ENCODE measurements at regions not wholly inside any gene's neighbourhood (a gene's known extent, or its start where the extent isn't known, plus 50 kb on each side); places are given as distances from the start of the nearest gene placed in this dataset.

- TF ChIP-seq CTCF (IDR thresholded peaks at IDR 0.05 in 4 of 5, conservative IDR thresholded peaks at IDR 0.05 in 1 of 5) = no peak
- no peak for TF ChIP-seq POLR2A (IDR thresholded peaks at IDR 0.05)
- Histone ChIP-seq H3K4me1 (no peaks in the 10 kb centered on the region), H3K36me3 (no peaks in the 10 kb centered on the region), H3K27me3 (no peaks in the 10 kb centered on the region), H3K9me3 (no peaks in the 10 kb centered on the region), H3K27ac (no peak overlapping the region), H3K4me3 (no peak overlapping the region)
- intact Hi-C loops (cut with DNase I; ENCODE audit: low total_unique reads) = loop anchor here (10.0 kb wide), 1 partner anchor 452 kb away; no protein-coding TSS in a partner anchor
- ATAC-seq (no peak), DNase-seq (no peak)
- in situ Hi-C loops (cut with MboI; ENCODE audit: low sequenced_read_pairs in 4 of 4) = no loop called here
Measured at GRCh38 chr2:120482334-120482733, 136.4 kb downstream of the INHBB start.

GRCh38 chr2:120483355-120483754 lies 137.4 kb downstream of the INHBB start:
- TF ChIP-seq POLR2A (IDR thresholded peaks at IDR 0.05) (no peak), CTCF (IDR thresholded peaks at IDR 0.05 in 4 of 5, conservative IDR thresholded peaks at IDR 0.05 in 1 of 5) (no peak)
- intact Hi-C loops (cut with DNase I; ENCODE audit: low total_unique reads) = loop anchor here (10.0 kb wide), 1 partner anchor 451 kb away; no protein-coding TSS in a partner anchor

GRCh38 chr2:120485096-120485495 lies 139.2 kb downstream of the INHBB start:
- no peaks in the 10 kb centered on the region for H3K4me1 ChIP-seq
- no peak overlapping the region for H3K4me3 ChIP-seq
- H3K36me3 ChIP-seq = no peaks in the 10 kb centered on the region
- H3K27me3 ChIP-seq = no peaks in the 10 kb centered on the region
- no peak for ATAC-seq
- in situ Hi-C loops (cut with MboI; ENCODE audit: low sequenced_read_pairs in 4 of 4) = no loop called here
- intact Hi-C loops (cut with DNase I; ENCODE audit: low total_unique reads) = loop anchor here (10.0 kb wide), 1 partner anchor 450 kb away; no protein-coding TSS in a partner anchor
- no peak for DNase-seq
- no peak overlapping the region for H3K27ac ChIP-seq
- TF ChIP-seq CTCF (IDR thresholded peaks at IDR 0.05 in 4 of 5, conservative IDR thresholded peaks at IDR 0.05 in 1 of 5) = no peak
- no peak for TF ChIP-seq POLR2A (IDR thresholded peaks at IDR 0.05)
- H3K9me3 ChIP-seq = no peaks in the 10 kb centered on the region

More at GRCh38 chr2:120483355-120483754, 137.4 kb downstream of the INHBB start:
- ATAC-seq (no peak), DNase-seq (no peak)
- Histone ChIP-seq H3K27me3 (no peaks in the 10 kb centered on the region), H3K9me3 (no peaks in the 10 kb centered on the region), H3K4me1 (no peaks in the 10 kb centered on the region), H3K4me3 (no peak overlapping the region), H3K36me3 (no peaks in the 10 kb centered on the region), H3K27ac (no peak overlapping the region)
- in situ Hi-C loops (cut with MboI; ENCODE audit: low sequenced_read_pairs in 4 of 4) = no loop called here

GRCh38 chr2:120486441-120486840 lies 140.5 kb downstream of the INHBB start:
- no peaks in the 10 kb centered on the region for H3K9me3 ChIP-seq
- intact Hi-C loops (cut with DNase I; ENCODE audit: low total_unique reads) (loop anchor here (10.0 kb wide), 1 partner anchor 448 kb away; no protein-coding TSS in a partner anchor), in situ Hi-C loops (cut with MboI; ENCODE audit: low sequenced_read_pairs in 4 of 4) (no loop called here)
- ATAC-seq = peak in 1 of 2 donors; percentile 12
- DNase-seq = no peak
- peak overlapping the region in 2 of 4 donors; percentile 57 to 61 for H3K27ac ChIP-seq
- H3K4me3 ChIP-seq = no peak overlapping the region
- no peaks in the 10 kb centered on the region for H3K36me3 ChIP-seq
- no peaks in the 10 kb centered on the region for H3K4me1 ChIP-seq
- TF ChIP-seq CTCF (IDR thresholded peaks at IDR 0.05 in 4 of 5, conservative IDR thresholded peaks at IDR 0.05 in 1 of 5) = no peak
- TF ChIP-seq POLR2A (IDR thresholded peaks at IDR 0.05) = no peak
- H3K27me3 ChIP-seq = no peaks in the 10 kb centered on the region

- H3K36me3 ChIP-seq = no peaks in the 10 kb centered on the region
- peak overlapping the region in 2 of 4 donors; percentile 57 to 61 for H3K27ac ChIP-seq
- no peaks in the 10 kb centered on the region for H3K4me1 ChIP-seq
- H3K9me3 ChIP-seq = no peaks in the 10 kb centered on the region
- peak; percentile 88 to 92 for ATAC-seq
- H3K4me3 ChIP-seq = no peak overlapping the region
- in situ Hi-C loops (cut with MboI; ENCODE audit: low sequenced_read_pairs in 4 of 4) = no loop called here
- no peaks in the 10 kb centered on the region for H3K27me3 ChIP-seq
- DNase-seq = peak; percentile 62 to 81
- no peak for TF ChIP-seq CTCF (IDR thresholded peaks at IDR 0.05 in 4 of 5, conservative IDR thresholded peaks at IDR 0.05 in 1 of 5)
- TF ChIP-seq POLR2A (IDR thresholded peaks at IDR 0.05) = no peak
- intact Hi-C loops (cut with DNase I; ENCODE audit: low total_unique reads) = loop anchor here (10.0 kb wide), 1 partner anchor 448 kb away; no protein-coding TSS in a partner anchor
Measured at GRCh38 chr2:120486946-120487345, 141.0 kb downstream of the INHBB start.
